T-cell (primary cell): ENCODE measurements at regions not wholly inside any gene's neighbourhood (a gene's known extent, or its start where the extent isn't known, plus 50 kb on each side); places are given as distances from the start of the nearest gene placed in this dataset.

Source experiments
- ATAC-seq, 4 experiments: fragments of 200-7000 bp in 3 of 4; fragments of 150-1000 bp in 1 of 4; cut with Tn5 transposase; replicated peaks in 1 of 4; 1 replicate in 3 of 4; 2 replicates in 1 of 4; pipeline ENCODE4 v1.10.0; 2021; ENCODE audit warnings: moderate library complexity in 3 of 4, mild to moderate bottlenecking in 2 of 4, moderate number of reproducible peaks in 1 of 4
- CTCF ChIA-PET, 2 donors: fragments of 300-600 bp; sonication (Branson Sonifier 250); formaldehyde crosslinking; loops; one replicate each; lab custom pipeline; 2022; ENCODE audit warnings: antibody characterized with exemption in 2 of 2; lab: Charles Lee
- POLR2A ChIA-PET, 2 donors: fragments of 300-600 bp; sonication (Branson Sonifier 250); formaldehyde crosslinking; loops; one replicate each; lab custom pipeline; 2022; ENCODE audit warnings: antibody characterized with exemption in 2 of 2; lab: Charles Lee
- DNase-seq, 35 experiments: peaks; one replicate each; pipeline versions ENCODE4 v3.0.0 to v3.0.0-alpha.2; 2013 to 2023
- H3K27ac ChIP-seq: one replicate; pipeline ENCODE4 v1.5.1; 2013; ENCODE audit warnings: low read length
- H3K27me3 ChIP-seq, 2 experiments: replicated peaks in 1 of 2; 1 replicate in 1 of 2; 2 replicates in 1 of 2; pipeline versions ENCODE4 v1.6.1 to v1.7.0; 2013; ENCODE audit warnings: low read length in 1 of 2, mixed read lengths in 1 of 2; ENCODE audit not compliant: control insufficient read depth in 2 of 2, insufficient read depth in 2 of 2; ENCODE audit errors: extremely low read depth in 1 of 2
- H3K36me3 ChIP-seq, 2 donors: 1 replicate in 1 of 2; 2 replicates in 1 of 2; pipeline versions ENCODE4 v1.6.1 to v1.7.0; 2013; ENCODE audit warnings: low read length in 1 of 2; ENCODE audit not compliant: control insufficient read depth in 2 of 2, insufficient read depth in 1 of 2; ENCODE audit errors: extremely low read depth in 1 of 2
- H3K4me1 ChIP-seq, 2 experiments: 1 replicate in 1 of 2; 2 replicates in 1 of 2; pipeline versions ENCODE4 v1.6.1 to v1.7.0; 2013; ENCODE audit warnings: low read length in 2 of 2, mixed read lengths in 1 of 2; ENCODE audit not compliant: insufficient read depth in 2 of 2, control insufficient read depth in 1 of 2; ENCODE audit errors: extremely low read depth in 1 of 2
- H3K4me3 ChIP-seq, 2 donors: 1 replicate in 1 of 2; 2 replicates in 1 of 2; pipeline versions ENCODE4 v1.5.1 to v1.7.0; 2013; ENCODE audit warnings: mild to moderate bottlenecking in 2 of 2, low read length in 1 of 2, moderate library complexity in 1 of 2; ENCODE audit not compliant: control insufficient read depth in 1 of 2; ENCODE audit errors: extremely low read depth in 1 of 2
- H3K9me3 ChIP-seq: 2 replicates; pipeline ENCODE4 v1.7.0; 2013
- H3K27ac Mint-ChIP-seq, 2 donors: one replicate each; pipeline ENCODE4 v1.8.0; 2020 to 2021; ENCODE audit warnings: mild to moderate bottlenecking in 2 of 2, mixed read lengths in 2 of 2
- H3K27me3 Mint-ChIP-seq, 2 donors: one replicate each; pipeline ENCODE4 v1.8.0; 2021 to 2022; ENCODE audit warnings: mixed read lengths in 2 of 2
- H3K36me3 Mint-ChIP-seq: one replicate; pipeline ENCODE4 v1.8.0; 2021; ENCODE audit warnings: mixed read lengths
- H3K4me1 Mint-ChIP-seq, 3 donors: one replicate each; pipeline ENCODE4 v1.8.0; 2020 to 2022; ENCODE audit warnings: mixed read lengths in 3 of 3, mild to moderate bottlenecking in 1 of 3
- H3K4me3 Mint-ChIP-seq, 3 donors: one replicate each; pipeline ENCODE4 v1.8.0; 2020 to 2022; ENCODE audit warnings: mild to moderate bottlenecking in 3 of 3, mixed read lengths in 3 of 3, moderate library complexity in 3 of 3
- H3K9me3 Mint-ChIP-seq, 3 donors: one replicate each; pipeline ENCODE4 v1.8.0; 2020 to 2022; ENCODE audit warnings: mixed read lengths in 3 of 3
- WGBS: methylation state at CpG from one replicate; pipeline ENCODE4 v1.1.5; 2013; ENCODE audit warnings: missing lambda C conversion rate; ENCODE audit not compliant: insufficient coverage; 5-methylcytosine and 5-hydroxymethylcytosine counted together

- ChIA-PET POLR2A (no interaction called here), CTCF (no interaction called here)
- H3K36me3 Mint-ChIP-seq: no peaks in the 10 kb centered on the region
- peaks cover 3 to 21% of the 10 kb centered on the region in 2 donors for H3K27me3 Mint-ChIP-seq
- Histone ChIP-seq H3K4me3 (no peak overlapping the region), H3K9me3 (no peaks in the 10 kb centered on the region), H3K27me3 (peaks cover 0 to 5% of the 10 kb centered on the region in 2 experiments), H3K4me1 (peaks cover 0 to 4% of the 10 kb centered on the region in 2 experiments), H3K36me3 (no peaks in the 10 kb centered on the region), H3K27ac (no peak overlapping the region)
- H3K4me1 Mint-ChIP-seq: no peaks in the 10 kb centered on the region
- no peak overlapping the region for H3K27ac Mint-ChIP-seq
- no peak for ATAC-seq
- no CpG with 5 or more reads among the region's 2 CpGs for WGBS
- H3K9me3 Mint-ChIP-seq: peaks cover 0 to 3% (median 0%) of the 10 kb centered on the region in 3 donors
- no peak overlapping the region for H3K4me3 Mint-ChIP-seq
- no peak for DNase-seq
These were observed 71.6 kb upstream of the ASTN2 start for GRCh38 chr9:117486426-117486825.

- CTCF ChIA-PET: no interaction called here
- peaks cover 5 to 21% of the 10 kb centered on the region in 2 donors for H3K27me3 Mint-ChIP-seq
- H3K27ac ChIP-seq: no peak overlapping the region
- H3K9me3 ChIP-seq: no peaks in the 10 kb centered on the region
- peaks cover 0 to 5% of the 10 kb centered on the region in 2 experiments for H3K27me3 ChIP-seq
- H3K9me3 Mint-ChIP-seq: peaks cover 0 to 4% (median 3%) of the 10 kb centered on the region in 3 donors
- WGBS: no CpG with 5 or more reads among the region's 1 CpG
- H3K4me1 Mint-ChIP-seq: no peaks in the 10 kb centered on the region
- H3K4me1 ChIP-seq: peaks cover 0 to 4% of the 10 kb centered on the region in 2 experiments
- no peak overlapping the region for H3K4me3 Mint-ChIP-seq
- POLR2A ChIA-PET: no interaction called here
- no peak for DNase-seq
- no peaks in the 10 kb centered on the region for H3K36me3 Mint-ChIP-seq
- H3K36me3 ChIP-seq: no peaks in the 10 kb centered on the region
- ATAC-seq: no peak
- no peak overlapping the region for H3K27ac Mint-ChIP-seq
- no peak overlapping the region for H3K4me3 ChIP-seq
These were observed 70.3 kb upstream of the ASTN2 start for GRCh38 chr9:117485176-117485575.

GRCh38 chr9:117480729-117481128 lies 65.9 kb upstream of the ASTN2 start:
- WGBS: no CpG with 5 or more reads among the region's 2 CpGs
- no peaks in the 10 kb centered on the region for H3K36me3 ChIP-seq
- no peaks in the 10 kb centered on the region for H3K4me1 ChIP-seq
- no peaks in the 10 kb centered on the region for H3K9me3 ChIP-seq
- Mint-ChIP-seq H3K27me3 (peaks cover 5 to 17% of the 10 kb centered on the region in 2 donors), H3K36me3 (no peaks in the 10 kb centered on the region), H3K9me3 (peaks cover 0 to 16% (median 3%) of the 10 kb centered on the region in 3 donors), H3K27ac (no peak overlapping the region), H3K4me3 (no peak overlapping the region), H3K4me1 (no peaks in the 10 kb centered on the region)
- ChIA-PET POLR2A (no interaction called here), CTCF (no interaction called here)
- no peak overlapping the region for H3K27ac ChIP-seq
- DNase-seq (no peak), ATAC-seq (no peak)
- no peak overlapping the region for H3K4me3 ChIP-seq
- H3K27me3 ChIP-seq: no peaks in the 10 kb centered on the region

GRCh38 chr9:117480253-117480652 lies 65.4 kb upstream of the ASTN2 start:
- Histone ChIP-seq H3K4me3 (no peak overlapping the region), H3K4me1 (no peaks in the 10 kb centered on the region), H3K27ac (no peak overlapping the region), H3K36me3 (no peaks in the 10 kb centered on the region), H3K9me3 (no peaks in the 10 kb centered on the region), H3K27me3 (no peaks in the 10 kb centered on the region)
- no peak overlapping the region for H3K4me3 Mint-ChIP-seq
- H3K27me3 Mint-ChIP-seq: peaks cover 5 to 19% of the 10 kb centered on the region in 2 donors
- no peak for DNase-seq
- CTCF ChIA-PET: interaction anchor here in 1 of 2 donors (0.7 kb wide), 1 partner anchor 9 kb away, joined by 4 read pairs; no protein-coding TSS in a partner anchor
- no peak for ATAC-seq
- 100% methylated on average over 1 of the region's 2 CpGs for WGBS
- POLR2A ChIA-PET: no interaction called here
- H3K9me3 Mint-ChIP-seq: peaks cover 0 to 16% (median 3%) of the 10 kb centered on the region in 3 donors
- H3K4me1 Mint-ChIP-seq: no peaks in the 10 kb centered on the region
- no peak overlapping the region for H3K27ac Mint-ChIP-seq
- H3K36me3 Mint-ChIP-seq: no peaks in the 10 kb centered on the region

GRCh38 chr9:117473293-117473692 lies 58.4 kb upstream of the ASTN2 start:
- no peak for DNase-seq
- H3K9me3 ChIP-seq: no peaks in the 10 kb centered on the region
- no peaks in the 10 kb centered on the region for H3K36me3 ChIP-seq
- POLR2A ChIA-PET: no interaction called here
- no peaks in the 10 kb centered on the region for H3K27me3 ChIP-seq
- Mint-ChIP-seq H3K9me3 (peaks cover 0 to 4% (median 1%) of the 10 kb centered on the region in 3 donors), H3K36me3 (no peaks in the 10 kb centered on the region), H3K27me3 (peaks cover 0 to 5% of the 10 kb centered on the region in 2 donors), H3K4me1 (no peaks in the 10 kb centered on the region), H3K4me3 (no peak overlapping the region), H3K27ac (no peak overlapping the region)
- H3K4me3 ChIP-seq: no peak overlapping the region
- no peak for ATAC-seq
- WGBS: no CpG with 5 or more reads among the region's 1 CpG
- H3K27ac ChIP-seq: no peak overlapping the region
- H3K4me1 ChIP-seq: no peaks in the 10 kb centered on the region
- CTCF ChIA-PET: no interaction called here

- no peak overlapping the region for H3K27ac Mint-ChIP-seq
- Histone ChIP-seq H3K27ac (no peak overlapping the region), H3K27me3 (no peaks in the 10 kb centered on the region), H3K36me3 (no peaks in the 10 kb centered on the region), H3K9me3 (no peaks in the 10 kb centered on the region), H3K4me1 (no peaks in the 10 kb centered on the region), H3K4me3 (no peak overlapping the region)
- H3K4me1 Mint-ChIP-seq: no peaks in the 10 kb centered on the region
- peaks cover 0 to 1% (median 0%) of the 10 kb centered on the region in 3 donors for H3K9me3 Mint-ChIP-seq
- H3K36me3 Mint-ChIP-seq: no peaks in the 10 kb centered on the region
- H3K27me3 Mint-ChIP-seq: peaks cover 0 to 5% of the 10 kb centered on the region in 2 donors
- CTCF ChIA-PET: no interaction called here
- DNase-seq (no peak), ATAC-seq (no peak)
- 75% methylated on average over 1 of the region's 2 CpGs for WGBS
- POLR2A ChIA-PET: no interaction called here
- no peak overlapping the region for H3K4me3 Mint-ChIP-seq
These were observed 56.0 kb upstream of the ASTN2 start for GRCh38 chr9:117470902-117471301.

GRCh38 chr9:117470455-117470854 lies 55.6 kb upstream of the ASTN2 start:
- Histone ChIP-seq H3K27ac (no peak overlapping the region), H3K36me3 (no peaks in the 10 kb centered on the region), H3K4me3 (no peak overlapping the region), H3K27me3 (no peaks in the 10 kb centered on the region), H3K9me3 (no peaks in the 10 kb centered on the region), H3K4me1 (no peaks in the 10 kb centered on the region)
- Mint-ChIP-seq H3K27ac (no peak overlapping the region), H3K27me3 (peaks cover 0 to 2% of the 10 kb centered on the region in 2 donors), H3K36me3 (no peaks in the 10 kb centered on the region), H3K4me1 (no peaks in the 10 kb centered on the region), H3K4me3 (no peak overlapping the region), H3K9me3 (peaks cover 0 to 1% (median 0%) of the 10 kb centered on the region in 3 donors)
- no peak for ATAC-seq
- ChIA-PET POLR2A (no interaction called here), CTCF (no interaction called here)
- no peak for DNase-seq
- 33% methylated on average over 1 of the region's 1 CpG for WGBS
